Thoracic aorta (tissue), 2 donors: ENCODE measurements at regions not wholly inside any gene's neighbourhood (a gene's known extent, or its start where the extent isn't known, plus 50 kb on each side); places are given as distances from the start of the nearest gene placed in this dataset.

ENCODE experiments used
- ATAC-seq: fragments of 150-250 bp; one replicate; pipeline ENCODE4 v1.8.0; 2017; ENCODE audit warnings: low read depth; ENCODE audit not compliant: insufficient number of reproducible peaks, low FRiP score
- DNase-seq: peaks from one replicate; pipeline ENCODE4 v3.0.0-alpha.2; 2020; ENCODE audit warnings: low spot score
- H3K27ac ChIP-seq, 2 donors: fragments of 200-600 bp; sonication (generic); 1 replicate in 1 of 2; 2 replicates in 1 of 2; pipeline ENCODE4 v1.5.1; 2016; ENCODE audit warnings: mild to moderate bottlenecking in 2 of 2, moderate library complexity in 2 of 2
- H3K27me3 ChIP-seq: fragments of 200-600 bp; sonication (generic); replicated peaks from 2 replicates; pipeline ENCODE4 v1.6.0; 2016; ENCODE audit warnings: mild to moderate bottlenecking; ENCODE audit not compliant: insufficient read depth
- H3K36me3 ChIP-seq: fragments of 200-600 bp; sonication (generic); one replicate; pipeline ENCODE4 v1.5.1; 2016
- H3K4me1 ChIP-seq, 2 donors: fragments of 200-600 bp; sonication (generic); 1 replicate in 1 of 2; 2 replicates in 1 of 2; pipeline versions ENCODE4 v1.5.1 to v1.6.0; 2016; ENCODE audit warnings: low read depth in 2 of 2, mild to moderate bottlenecking in 1 of 2; ENCODE audit not compliant: control insufficient read depth in 1 of 2
- H3K4me3 ChIP-seq: fragments of 200-600 bp; sonication (generic); 2 replicates; pipeline ENCODE4 v1.5.1; 2016; ENCODE audit warnings: mild to moderate bottlenecking
- H3K9me3 ChIP-seq: fragments of 200-600 bp; sonication (generic); 2 replicates; pipeline ENCODE4 v1.5.1; 2016
- CTCF ChIP-seq: fragments of 200-600 bp; sonication (generic); IDR thresholded peaks from one replicate; pipeline ENCODE4 v1.5.1; 2019; ENCODE audit warnings: antibody characterized with exemption

GRCh38 chr4:135744928-135745327, 1543.3 kb upstream of the PABPC4L start:
- H3K4me1 ChIP-seq = no peaks in the 10 kb centered on the region
- ATAC-seq (no peak), DNase-seq (no peak)
- no peaks in the 10 kb centered on the region for H3K9me3 ChIP-seq
- no peaks in the 10 kb centered on the region for H3K36me3 ChIP-seq
- H3K27ac ChIP-seq = no peak overlapping the region
- H3K27me3 ChIP-seq = no peaks in the 10 kb centered on the region
- H3K4me3 ChIP-seq = no peak overlapping the region
- no peak for TF ChIP-seq CTCF

GRCh38 chr4:135741583-135741982, 1540.0 kb upstream of the PABPC4L start:
- H3K9me3 ChIP-seq = no peaks in the 10 kb centered on the region
- no peaks in the 10 kb centered on the region for H3K27me3 ChIP-seq
- no peaks in the 10 kb centered on the region for H3K4me1 ChIP-seq
- no peaks in the 10 kb centered on the region for H3K36me3 ChIP-seq
- ATAC-seq = no peak
- no peak for TF ChIP-seq CTCF
- H3K27ac ChIP-seq = no peak overlapping the region
- H3K4me3 ChIP-seq = no peak overlapping the region
- no peak for DNase-seq

GRCh38 chr4:135739354-135739753, 1537.8 kb upstream of the PABPC4L start:
- H3K4me3 ChIP-seq = no peak overlapping the region
- ATAC-seq = no peak

GRCh38 chr4:135735512-135735911, 1533.9 kb upstream of the PABPC4L start:
- H3K27ac ChIP-seq = no peak overlapping the region
- no peaks in the 10 kb centered on the region for H3K9me3 ChIP-seq
- no peaks in the 10 kb centered on the region for H3K4me1 ChIP-seq
- no peaks in the 10 kb centered on the region for H3K27me3 ChIP-seq
- no peak for ATAC-seq
- H3K36me3 ChIP-seq = no peaks in the 10 kb centered on the region
- TF ChIP-seq CTCF = no peak
- no peak overlapping the region for H3K4me3 ChIP-seq
- no peak for DNase-seq

More at GRCh38 chr4:135739354-135739753, 1537.8 kb upstream of the PABPC4L start:
- no peaks in the 10 kb centered on the region for H3K4me1 ChIP-seq
- no peaks in the 10 kb centered on the region for H3K36me3 ChIP-seq
- H3K27ac ChIP-seq = no peak overlapping the region
- no peaks in the 10 kb centered on the region for H3K9me3 ChIP-seq
- TF ChIP-seq CTCF = no peak
- H3K27me3 ChIP-seq = no peaks in the 10 kb centered on the region
- no peak for DNase-seq

- DNase-seq (no peak), ATAC-seq (no peak)
- no peak overlapping the region for H3K4me3 ChIP-seq
These were observed 1530.9 kb upstream of the PABPC4L start for GRCh38 chr4:135732448-135732847.

More at GRCh38 chr4:135732448-135732847, 1530.9 kb upstream of the PABPC4L start:
- no peak overlapping the region for H3K27ac ChIP-seq
- H3K36me3 ChIP-seq = no peaks in the 10 kb centered on the region
- no peaks in the 10 kb centered on the region for H3K9me3 ChIP-seq
- no peak for TF ChIP-seq CTCF
- no peaks in the 10 kb centered on the region for H3K4me1 ChIP-seq
- H3K27me3 ChIP-seq = no peaks in the 10 kb centered on the region
